ENCODE measurements at regions not wholly inside any gene's neighbourhood (a gene's known extent, or its start where the extent isn't known, plus 50 kb on each side); places are given as distances from the start of the nearest gene placed in this dataset.

- TF ChIP-seq CHD7 (IDR thresholded peaks at IDR 0.05; ENCODE audit: insufficient replicate concordance, low read length) (no peak), CTBP2 (IDR thresholded peaks at IDR 0.05; ENCODE audit: borderline replicate concordance, insufficient read depth, insufficient read length, low read length) (no peak), CBX8 (IDR thresholded peaks at IDR 0.05; ENCODE audit: borderline replicate concordance, low read depth, low read length) (no peak), MAFK (IDR thresholded peaks at IDR 0.05; ENCODE audit: low read depth, low read length) (no peak), TCF12 (IDR thresholded peaks at IDR 0.05; ENCODE audit: low read depth, low read length) (no peak), SP4 (IDR thresholded peaks at IDR 0.05; ENCODE audit: low read length) (no peak), BACH1 (IDR thresholded peaks at IDR 0.05; ENCODE audit: low read length) (no peak), SP2 (IDR thresholded peaks at IDR 0.05; ENCODE audit: low read length) (no peak), KDM4A (IDR thresholded peaks at IDR 0.05; ENCODE audit: low read depth, low read length, severe bottlenecking) (no peak), YY1 (IDR thresholded peaks at IDR 0.05; ENCODE audit: low read depth, low read length) (no peak), JUND (IDR thresholded peaks at IDR 0.05; ENCODE audit: low read length) (no peak), USF2 (IDR thresholded peaks at IDR 0.05; ENCODE audit: low read length) (no peak)
Measured at GRCh38 chr4:31983677-31984076, 1263.5 kb downstream of the PCDH7 start (continued).
